Retinal pigment epithelial cell (primary cell): ENCODE measurements at regions not wholly inside any gene's neighbourhood (a gene's known extent, or its start where the extent isn't known, plus 50 kb on each side); places are given as distances from the start of the nearest gene placed in this dataset.

Source experiments
- DNase-seq: peaks from one replicate; pipeline ENCODE4 v3.0.0-alpha.2; 2010; ENCODE audit warnings: low read depth
- H3K4me3 ChIP-seq: 2 replicates; pipeline ENCODE4 v1.5.1; 2011; ENCODE audit warnings: mild to moderate bottlenecking, low read length, control low read depth, moderate library complexity
- TF ChIP-seq, protein P1 (sequence below): conservative IDR thresholded peaks from 2 replicates; pipeline ENCODE4 v1.5.1; 2011; ENCODE audit warnings: low read depth, low read length, control low read depth, inconsistent platforms

DNA sequence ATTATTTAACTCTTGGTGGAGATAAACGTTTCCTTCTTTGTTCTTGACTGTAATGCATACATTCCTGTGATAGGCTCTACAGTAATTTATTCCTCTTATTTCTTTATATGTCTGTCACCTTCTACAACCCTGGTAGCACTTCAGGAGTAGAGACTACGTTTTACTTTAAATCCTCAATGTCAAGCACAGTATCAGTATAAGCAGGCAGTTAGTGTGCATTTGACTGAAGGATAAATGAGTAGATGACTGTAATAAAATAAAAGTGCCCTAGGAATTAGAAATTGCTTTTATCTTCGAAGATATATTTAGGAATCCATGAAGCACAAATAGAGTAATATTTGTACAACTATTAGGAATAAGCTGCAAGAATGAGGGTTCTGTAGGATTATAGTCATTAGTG is 599.6 kb upstream of the PRMT6 start:
- DNase-seq, result no peak
- TF ChIP-seq, protein P1, sequence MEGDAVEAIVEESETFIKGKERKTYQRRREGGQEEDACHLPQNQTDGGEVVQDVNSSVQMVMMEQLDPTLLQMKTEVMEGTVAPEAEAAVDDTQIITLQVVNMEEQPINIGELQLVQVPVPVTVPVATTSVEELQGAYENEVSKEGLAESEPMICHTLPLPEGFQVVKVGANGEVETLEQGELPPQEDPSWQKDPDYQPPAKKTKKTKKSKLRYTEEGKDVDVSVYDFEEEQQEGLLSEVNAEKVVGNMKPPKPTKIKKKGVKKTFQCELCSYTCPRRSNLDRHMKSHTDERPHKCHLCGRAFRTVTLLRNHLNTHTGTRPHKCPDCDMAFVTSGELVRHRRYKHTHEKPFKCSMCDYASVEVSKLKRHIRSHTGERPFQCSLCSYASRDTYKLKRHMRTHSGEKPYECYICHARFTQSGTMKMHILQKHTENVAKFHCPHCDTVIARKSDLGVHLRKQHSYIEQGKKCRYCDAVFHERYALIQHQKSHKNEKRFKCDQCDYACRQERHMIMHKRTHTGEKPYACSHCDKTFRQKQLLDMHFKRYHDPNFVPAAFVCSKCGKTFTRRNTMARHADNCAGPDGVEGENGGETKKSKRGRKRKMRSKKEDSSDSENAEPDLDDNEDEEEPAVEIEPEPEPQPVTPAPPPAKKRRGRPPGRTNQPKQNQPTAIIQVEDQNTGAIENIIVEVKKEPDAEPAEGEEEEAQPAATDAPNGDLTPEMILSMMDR, result no peak
- H3K4me3 ChIP-seq, result no peak overlapping the region

DNA sequence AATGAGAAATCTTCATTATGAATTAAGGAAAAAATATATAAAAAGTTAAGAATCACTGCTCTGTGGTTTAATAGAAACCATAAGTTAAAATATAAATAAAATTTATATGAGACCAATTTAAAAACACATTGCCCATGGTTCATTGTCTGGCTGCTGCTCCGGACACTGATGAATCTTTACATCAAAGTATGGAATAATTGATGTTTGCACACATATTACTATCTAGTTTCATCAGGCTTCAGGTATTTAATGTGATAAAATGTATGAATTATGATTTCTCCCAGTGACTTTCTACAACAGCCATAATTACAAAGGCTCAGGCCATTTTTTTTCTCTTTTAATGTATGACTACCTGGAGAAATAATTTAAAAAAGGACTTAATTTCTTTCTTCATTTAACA is 599.1 kb upstream of the PRMT6 start:
- DNase-seq, result no peak
- TF ChIP-seq, protein P1, result no peak
- H3K4me3 ChIP-seq, result no peak overlapping the region

DNA sequence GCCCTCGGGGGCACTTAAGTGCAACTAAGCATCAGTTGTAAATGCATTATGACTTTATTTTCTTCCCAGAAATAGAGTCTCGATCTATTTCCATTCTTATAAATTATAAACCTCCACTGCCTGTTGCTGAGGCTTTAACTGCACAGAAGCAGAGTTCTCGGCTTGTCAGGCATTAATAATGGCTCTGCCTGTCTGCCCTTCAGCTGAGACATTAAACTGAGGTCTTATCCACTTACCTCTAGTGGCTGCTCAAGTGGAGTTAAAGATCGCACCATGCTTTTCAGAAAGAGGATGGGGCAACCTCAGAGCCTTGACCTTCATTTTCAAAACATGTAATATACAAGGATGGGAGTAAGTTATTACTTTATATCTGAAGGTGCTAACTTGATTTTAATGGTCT is 597.6 kb upstream of the PRMT6 start:
- no peak for DNase-seq
- TF ChIP-seq, protein P1, result no peak
- no peak overlapping the region for H3K4me3 ChIP-seq

DNA sequence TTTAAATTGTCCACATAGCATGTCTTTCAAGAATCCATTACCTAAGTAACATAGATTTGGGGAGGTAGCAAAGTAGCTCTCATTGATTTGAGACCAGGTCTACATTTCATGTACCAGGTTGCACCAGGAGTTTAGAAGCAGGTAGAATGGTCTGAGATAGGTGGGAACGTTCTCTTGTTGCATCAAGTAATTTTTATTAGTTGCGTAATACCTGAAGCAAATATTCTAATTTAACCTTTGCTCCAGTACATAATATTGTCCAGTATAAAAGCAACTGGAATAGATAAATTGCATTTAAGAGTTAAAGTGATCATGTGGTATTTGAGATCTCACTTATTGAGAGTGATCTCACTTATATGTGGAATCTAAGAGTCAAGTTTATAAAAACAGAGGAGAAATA is 597.1 kb upstream of the PRMT6 start:
- no peak overlapping the region for H3K4me3 ChIP-seq
- no peak for DNase-seq
- TF ChIP-seq, protein P1, result no peak

DNA sequence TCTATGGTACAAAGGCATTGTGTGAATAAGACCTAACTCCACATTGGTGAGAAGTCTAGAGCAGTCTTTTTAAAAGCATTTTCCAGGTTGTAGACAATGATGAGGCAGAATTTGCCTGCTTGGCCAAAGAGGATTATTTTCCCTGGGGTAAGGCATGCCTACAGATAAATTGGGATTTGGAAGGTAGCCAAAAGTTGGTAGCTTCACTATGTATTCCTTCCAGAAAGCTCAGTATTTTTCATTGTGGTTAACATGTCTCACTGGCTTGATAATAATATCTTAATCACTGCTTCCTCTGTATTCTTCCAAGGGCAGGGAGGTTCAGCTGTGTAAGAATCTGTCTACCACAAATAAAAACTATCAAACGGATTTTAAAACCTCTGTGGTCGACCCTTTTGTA is 590.8 kb upstream of the PRMT6 start:
- no peak for DNase-seq
- TF ChIP-seq, protein P1, result no peak
- no peak overlapping the region for H3K4me3 ChIP-seq

- H3K4me3 ChIP-seq, result no peak overlapping the region
- TF ChIP-seq, protein P1, result no peak
- DNase-seq, result no peak
Observed at GRCh38 chr1:106480629-106481028, 575.8 kb upstream of the PRMT6 start.

DNA sequence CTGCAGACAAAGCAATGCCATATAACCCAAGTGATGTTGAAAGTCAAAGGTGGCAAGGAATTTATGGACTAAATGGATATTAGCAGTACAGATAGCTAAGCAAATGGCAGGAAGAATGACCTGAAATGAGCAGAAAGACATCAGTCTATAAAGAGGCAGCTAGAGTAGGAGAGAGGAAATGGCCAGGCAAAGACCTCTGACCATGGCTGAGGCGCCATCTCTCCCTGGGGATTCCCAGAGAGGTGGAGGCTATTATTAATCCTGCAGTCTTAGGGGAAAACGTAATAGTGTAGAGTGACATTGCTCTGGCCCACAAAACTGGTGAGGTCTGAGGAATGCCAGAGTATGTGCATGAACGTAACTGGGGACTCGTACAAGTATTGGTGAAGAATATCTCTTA is 563.6 kb upstream of the PRMT6 start:
- no peak for DNase-seq
- no peak overlapping the region for H3K4me3 ChIP-seq
- TF ChIP-seq, protein P1, result no peak
